ENCODE measurements at regions not wholly inside any gene's neighbourhood (a gene's known extent, or its start where the extent isn't known, plus 50 kb on each side); places are given as distances from the start of the nearest gene placed in this dataset.
A peak's percentile ranks its signal among the peaks of the same experiment; 100 is the strongest.
"Not testable (repeated sequence)": the region's sequence is repeated elsewhere in the genome, so short reads cannot be mapped to it uniquely, and the experiment has no call there.

- Histone ChIP-seq H3K4me1 (ENCODE audit: low read length) (no peaks in the 10 kb centered on the region), H4K20me1 (ENCODE audit: insufficient read depth, low read depth, low read length) (no peaks in the 10 kb centered on the region), H2AFZ (ENCODE audit: low read length) (no peak overlapping the region), H3K27me3 (ENCODE audit: low read length) (no peaks in the 10 kb centered on the region), H3K4me3 (ENCODE audit: low read length) (no peak overlapping the region), H3K36me3 (ENCODE audit: insufficient read depth, low read length) (no peaks in the 10 kb centered on the region), H3K4me2 (ENCODE audit: low read depth, low read length, poor library complexity, severe bottlenecking) (no peak overlapping the region), H3K9me2 (replicated peaks; ENCODE audit: insufficient read depth, low read length) (no peaks in the 10 kb centered on the region), H3K9me3 (ENCODE audit: low read length) (no peaks in the 10 kb centered on the region), H3K27ac (ENCODE audit: low read length) (no peak overlapping the region), H3K9ac (ENCODE audit: low read length) (no peak overlapping the region), H3K79me2 (ENCODE audit: low read length) (no peaks in the 10 kb centered on the region)
- no peak for DNase-seq
These were observed 81.6 kb upstream of the MYO3A start for GRCh38 chr10:25852364-25852941.

GRCh38 chr10:25858076-25858475 is 76.0 kb upstream of the MYO3A start:
- H3K27me3 ChIP-seq (ENCODE audit: low read length) = no peaks in the 10 kb centered on the region
- H3K9me2 ChIP-seq (replicated peaks; ENCODE audit: insufficient read depth, low read length) = no peaks in the 10 kb centered on the region
- H3K9me3 ChIP-seq (ENCODE audit: low read length) = no peaks in the 10 kb centered on the region
- H3K4me1 ChIP-seq (ENCODE audit: low read length) = no peaks in the 10 kb centered on the region
- no peaks in the 10 kb centered on the region for H4K20me1 ChIP-seq (ENCODE audit: insufficient read depth, low read depth, low read length)
- no peaks in the 10 kb centered on the region for H3K79me2 ChIP-seq (ENCODE audit: low read length)
- H3K9ac ChIP-seq (ENCODE audit: low read length) = no peak overlapping the region
- H2AFZ ChIP-seq (ENCODE audit: low read length) = no peak overlapping the region
- no peak overlapping the region for H3K27ac ChIP-seq (ENCODE audit: low read length)
- no peaks in the 10 kb centered on the region for H3K36me3 ChIP-seq (ENCODE audit: insufficient read depth, low read length)
- no peak for DNase-seq
- H3K4me3 ChIP-seq (ENCODE audit: low read length) = no peak overlapping the region
- no peak overlapping the region for H3K4me2 ChIP-seq (ENCODE audit: low read depth, low read length, poor library complexity, severe bottlenecking)

- Histone ChIP-seq H3K79me2 (ENCODE audit: low read length) (no peaks in the 10 kb centered on the region), H2AFZ (ENCODE audit: low read length) (no peak overlapping the region), H3K9me2 (replicated peaks; ENCODE audit: insufficient read depth, low read length) (no peaks in the 10 kb centered on the region), H4K20me1 (ENCODE audit: insufficient read depth, low read depth, low read length) (no peaks in the 10 kb centered on the region), H3K4me3 (ENCODE audit: low read length) (no peak overlapping the region), H3K9ac (ENCODE audit: low read length) (no peak overlapping the region), H3K4me2 (ENCODE audit: low read depth, low read length, poor library complexity, severe bottlenecking) (no peak overlapping the region), H3K4me1 (ENCODE audit: low read length) (no peaks in the 10 kb centered on the region), H3K9me3 (ENCODE audit: low read length) (no peaks in the 10 kb centered on the region), H3K27me3 (ENCODE audit: low read length) (no peaks in the 10 kb centered on the region), H3K36me3 (ENCODE audit: insufficient read depth, low read length) (no peaks in the 10 kb centered on the region), H3K27ac (ENCODE audit: low read length) (no peak overlapping the region)
- no peak for DNase-seq
These were observed 68.8 kb upstream of the MYO3A start for GRCh38 chr10:25865267-25865666.

- no peak for DNase-seq
- Histone ChIP-seq H3K79me2 (ENCODE audit: low read length) (no peaks in the 10 kb centered on the region), H3K27ac (ENCODE audit: low read length) (no peak overlapping the region)
These were observed 66.7 kb upstream of the MYO3A start for GRCh38 chr10:25867321-25867720.

GRCh38 chr10:25869067-25869591 is 64.9 kb upstream of the MYO3A start:
- Histone ChIP-seq H3K27me3 (ENCODE audit: low read length) (no peaks in the 10 kb centered on the region), H3K4me2 (ENCODE audit: low read depth, low read length, poor library complexity, severe bottlenecking) (no peak overlapping the region), H3K9me3 (ENCODE audit: low read length) (no peaks in the 10 kb centered on the region), H3K4me3 (ENCODE audit: low read length) (no peak overlapping the region), H3K79me2 (ENCODE audit: low read length) (no peaks in the 10 kb centered on the region), H2AFZ (ENCODE audit: low read length) (no peak overlapping the region), H3K4me1 (ENCODE audit: low read length) (no peaks in the 10 kb centered on the region), H3K36me3 (ENCODE audit: insufficient read depth, low read length) (no peaks in the 10 kb centered on the region), H3K9ac (ENCODE audit: low read length) (no peak overlapping the region), H3K27ac (ENCODE audit: low read length) (no peak overlapping the region), H3K9me2 (replicated peaks; ENCODE audit: insufficient read depth, low read length) (no peaks in the 10 kb centered on the region), H4K20me1 (ENCODE audit: insufficient read depth, low read depth, low read length) (no peaks in the 10 kb centered on the region)
- DNase-seq = no peak

More at GRCh38 chr10:25867321-25867720, 66.7 kb upstream of the MYO3A start:
- H3K9me3 ChIP-seq (ENCODE audit: low read length) = no peaks in the 10 kb centered on the region
- H2AFZ ChIP-seq (ENCODE audit: low read length) = no peak overlapping the region
- H3K4me1 ChIP-seq (ENCODE audit: low read length) = no peaks in the 10 kb centered on the region
- H3K27me3 ChIP-seq (ENCODE audit: low read length) = no peaks in the 10 kb centered on the region
- H3K36me3 ChIP-seq (ENCODE audit: insufficient read depth, low read length) = no peaks in the 10 kb centered on the region
- H3K4me3 ChIP-seq (ENCODE audit: low read length) = no peak overlapping the region
- no peaks in the 10 kb centered on the region for H3K9me2 ChIP-seq (replicated peaks; ENCODE audit: insufficient read depth, low read length)
- H3K9ac ChIP-seq (ENCODE audit: low read length) = no peak overlapping the region
- H4K20me1 ChIP-seq (ENCODE audit: insufficient read depth, low read depth, low read length) = no peaks in the 10 kb centered on the region
- H3K4me2 ChIP-seq (ENCODE audit: low read depth, low read length, poor library complexity, severe bottlenecking) = no peak overlapping the region

- no peaks in the 10 kb centered on the region for H3K27me3 ChIP-seq (ENCODE audit: low read length)
- no peak overlapping the region for H3K4me2 ChIP-seq (ENCODE audit: low read depth, low read length, poor library complexity, severe bottlenecking)
- no peak overlapping the region for H3K9ac ChIP-seq (ENCODE audit: low read length)
- no peaks in the 10 kb centered on the region for H3K9me3 ChIP-seq (ENCODE audit: low read length)
- H3K36me3 ChIP-seq (ENCODE audit: insufficient read depth, low read length) = no peaks in the 10 kb centered on the region
- H3K4me1 ChIP-seq (ENCODE audit: low read length) = no peaks in the 10 kb centered on the region
- no peaks in the 10 kb centered on the region for H4K20me1 ChIP-seq (ENCODE audit: insufficient read depth, low read depth, low read length)
- H3K79me2 ChIP-seq (ENCODE audit: low read length) = no peaks in the 10 kb centered on the region
- H2AFZ ChIP-seq (ENCODE audit: low read length) = no peak overlapping the region
- no peaks in the 10 kb centered on the region for H3K9me2 ChIP-seq (replicated peaks; ENCODE audit: insufficient read depth, low read length)
- no peak overlapping the region for H3K4me3 ChIP-seq (ENCODE audit: low read length)
- H3K27ac ChIP-seq (ENCODE audit: low read length) = no peak overlapping the region
- no peak for DNase-seq
These were observed 64.4 kb upstream of the MYO3A start for GRCh38 chr10:25869609-25870008.

- not testable (repeated sequence) for H3K9me3 ChIP-seq (ENCODE audit: low read length); H3K4me1 ChIP-seq (ENCODE audit: low read length); DNase-seq; H3K9ac ChIP-seq (ENCODE audit: low read length); H2AFZ ChIP-seq (ENCODE audit: low read length); H3K4me2 ChIP-seq (ENCODE audit: low read depth, low read length, poor library complexity, severe bottlenecking); H3K9me2 ChIP-seq (replicated peaks; ENCODE audit: insufficient read depth, low read length); H3K4me3 ChIP-seq (ENCODE audit: low read length); H4K20me1 ChIP-seq (ENCODE audit: insufficient read depth, low read depth, low read length); H3K36me3 ChIP-seq (ENCODE audit: insufficient read depth, low read length); H3K27ac ChIP-seq (ENCODE audit: low read length); H3K79me2 ChIP-seq (ENCODE audit: low read length); H3K27me3 ChIP-seq (ENCODE audit: low read length)
These were observed 59.6 kb upstream of the MYO3A start for GRCh38 chr10:25874402-25874801.

- Histone ChIP-seq H3K9ac (ENCODE audit: low read length) (no peak overlapping the region), H4K20me1 (ENCODE audit: insufficient read depth, low read depth, low read length) (no peaks in the 10 kb centered on the region), H3K4me2 (ENCODE audit: low read depth, low read length, poor library complexity, severe bottlenecking) (no peak overlapping the region), H2AFZ (ENCODE audit: low read length) (no peak overlapping the region), H3K4me1 (ENCODE audit: low read length) (no peaks in the 10 kb centered on the region), H3K79me2 (ENCODE audit: low read length) (no peaks in the 10 kb centered on the region), H3K27ac (ENCODE audit: low read length) (no peak overlapping the region), H3K9me2 (replicated peaks; ENCODE audit: insufficient read depth, low read length) (no peaks in the 10 kb centered on the region), H3K4me3 (ENCODE audit: low read length) (no peak overlapping the region), H3K36me3 (ENCODE audit: insufficient read depth, low read length) (no peaks in the 10 kb centered on the region), H3K9me3 (ENCODE audit: low read length) (no peaks in the 10 kb centered on the region), H3K27me3 (ENCODE audit: low read length) (no peaks in the 10 kb centered on the region)
- peak; percentile 90 for DNase-seq
These were observed 58.4 kb upstream of the MYO3A start for GRCh38 chr10:25875556-25876165.

Data from Karpas-422 (cell line).